Neural cell (in vitro differentiated cells): ENCODE measurements at regions not wholly inside any gene's neighbourhood (a gene's known extent, or its start where the extent isn't known, plus 50 kb on each side); places are given as distances from the start of the nearest gene placed in this dataset.

ENCODE experiments used
- EZH2 ChIP-seq: fragments of 200-600, 300-800 bp; shearing (Covaris generic), sonication (generic); IDR thresholded peaks from 2 replicates; pipeline ENCODE4 v1.6.1; 2014; ENCODE audit warnings: antibody characterized with exemption, low read length, borderline replicate concordance, mild to moderate bottlenecking; ENCODE audit not compliant: insufficient read depth, poor library complexity, severe bottlenecking
- MXI1 ChIP-seq: fragments of 450-650 bp; conservative IDR thresholded peaks from 2 replicates; pipeline ENCODE4 v1.6.1; 2014; ENCODE audit warnings: antibody characterized with exemption, mild to moderate bottlenecking; ENCODE audit not compliant: poor library complexity, severe bottlenecking
- POLR2AphosphoS5 ChIP-seq: IDR thresholded peaks from 2 replicates; pipeline ENCODE4 v1.6.1; 2012
- RAD21 ChIP-seq: fragments of 450-650 bp; conservative IDR thresholded peaks from 2 replicates; pipeline ENCODE4 v1.6.1; 2014; ENCODE audit warnings: antibody characterized with exemption, mild to moderate bottlenecking, moderate library complexity
- TAF1 ChIP-seq: IDR thresholded peaks from 2 replicates; pipeline ENCODE4 v1.6.1; 2012; ENCODE audit warnings: low read depth
- TF ChIP-seq, protein P1 (sequence below): fragments of 450-650 bp; IDR thresholded peaks from 2 replicates; pipeline ENCODE4 v1.5.1; 2014; ENCODE audit warnings: antibody characterized with exemption, mild to moderate bottlenecking, moderate library complexity; ENCODE audit not compliant: poor library complexity, severe bottlenecking
- TF ChIP-seq, protein P2 (sequence below): IDR thresholded peaks from 2 replicates; pipeline ENCODE4 v1.6.1; 2012; ENCODE audit warnings: borderline replicate concordance

DNA sequence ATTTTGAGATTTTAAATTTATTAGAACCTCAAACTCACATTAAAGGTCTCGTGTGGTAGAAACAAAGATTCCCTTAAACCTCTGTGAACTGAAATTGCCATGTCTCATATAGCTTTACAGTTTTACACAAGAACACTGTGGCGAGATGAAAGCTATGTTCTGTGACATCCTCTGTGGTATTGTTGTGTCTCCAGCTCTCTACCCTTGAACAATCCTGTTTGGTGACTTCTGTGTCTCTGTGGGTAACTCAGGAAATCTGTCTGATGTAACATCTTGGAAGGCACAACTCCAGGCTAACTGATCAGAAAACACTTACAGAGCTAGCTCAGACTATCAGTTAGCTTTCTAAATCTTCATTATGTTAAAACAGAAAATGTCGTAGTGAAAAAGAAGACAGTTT is 318.8 kb upstream of the GBE1 start:
- TF ChIP-seq, protein P1, sequence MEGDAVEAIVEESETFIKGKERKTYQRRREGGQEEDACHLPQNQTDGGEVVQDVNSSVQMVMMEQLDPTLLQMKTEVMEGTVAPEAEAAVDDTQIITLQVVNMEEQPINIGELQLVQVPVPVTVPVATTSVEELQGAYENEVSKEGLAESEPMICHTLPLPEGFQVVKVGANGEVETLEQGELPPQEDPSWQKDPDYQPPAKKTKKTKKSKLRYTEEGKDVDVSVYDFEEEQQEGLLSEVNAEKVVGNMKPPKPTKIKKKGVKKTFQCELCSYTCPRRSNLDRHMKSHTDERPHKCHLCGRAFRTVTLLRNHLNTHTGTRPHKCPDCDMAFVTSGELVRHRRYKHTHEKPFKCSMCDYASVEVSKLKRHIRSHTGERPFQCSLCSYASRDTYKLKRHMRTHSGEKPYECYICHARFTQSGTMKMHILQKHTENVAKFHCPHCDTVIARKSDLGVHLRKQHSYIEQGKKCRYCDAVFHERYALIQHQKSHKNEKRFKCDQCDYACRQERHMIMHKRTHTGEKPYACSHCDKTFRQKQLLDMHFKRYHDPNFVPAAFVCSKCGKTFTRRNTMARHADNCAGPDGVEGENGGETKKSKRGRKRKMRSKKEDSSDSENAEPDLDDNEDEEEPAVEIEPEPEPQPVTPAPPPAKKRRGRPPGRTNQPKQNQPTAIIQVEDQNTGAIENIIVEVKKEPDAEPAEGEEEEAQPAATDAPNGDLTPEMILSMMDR, result no peak
- TF ChIP-seq POLR2AphosphoS5 (no peak), MXI1 (no peak), EZH2 (no peak), TAF1 (no peak), RAD21 (no peak)
- TF ChIP-seq, protein P2, sequence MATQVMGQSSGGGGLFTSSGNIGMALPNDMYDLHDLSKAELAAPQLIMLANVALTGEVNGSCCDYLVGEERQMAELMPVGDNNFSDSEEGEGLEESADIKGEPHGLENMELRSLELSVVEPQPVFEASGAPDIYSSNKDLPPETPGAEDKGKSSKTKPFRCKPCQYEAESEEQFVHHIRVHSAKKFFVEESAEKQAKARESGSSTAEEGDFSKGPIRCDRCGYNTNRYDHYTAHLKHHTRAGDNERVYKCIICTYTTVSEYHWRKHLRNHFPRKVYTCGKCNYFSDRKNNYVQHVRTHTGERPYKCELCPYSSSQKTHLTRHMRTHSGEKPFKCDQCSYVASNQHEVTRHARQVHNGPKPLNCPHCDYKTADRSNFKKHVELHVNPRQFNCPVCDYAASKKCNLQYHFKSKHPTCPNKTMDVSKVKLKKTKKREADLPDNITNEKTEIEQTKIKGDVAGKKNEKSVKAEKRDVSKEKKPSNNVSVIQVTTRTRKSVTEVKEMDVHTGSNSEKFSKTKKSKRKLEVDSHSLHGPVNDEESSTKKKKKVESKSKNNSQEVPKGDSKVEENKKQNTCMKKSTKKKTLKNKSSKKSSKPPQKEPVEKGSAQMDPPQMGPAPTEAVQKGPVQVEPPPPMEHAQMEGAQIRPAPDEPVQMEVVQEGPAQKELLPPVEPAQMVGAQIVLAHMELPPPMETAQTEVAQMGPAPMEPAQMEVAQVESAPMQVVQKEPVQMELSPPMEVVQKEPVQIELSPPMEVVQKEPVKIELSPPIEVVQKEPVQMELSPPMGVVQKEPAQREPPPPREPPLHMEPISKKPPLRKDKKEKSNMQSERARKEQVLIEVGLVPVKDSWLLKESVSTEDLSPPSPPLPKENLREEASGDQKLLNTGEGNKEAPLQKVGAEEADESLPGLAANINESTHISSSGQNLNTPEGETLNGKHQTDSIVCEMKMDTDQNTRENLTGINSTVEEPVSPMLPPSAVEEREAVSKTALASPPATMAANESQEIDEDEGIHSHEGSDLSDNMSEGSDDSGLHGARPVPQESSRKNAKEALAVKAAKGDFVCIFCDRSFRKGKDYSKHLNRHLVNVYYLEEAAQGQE, result no peak
